Stimulated activated CD4-positive, alpha-beta T cell treated with anti-CD3 and anti-CD28 coated beads, TNF-alpha, amount 100 ng/mL, for 1 hour (primary cell): ENCODE measurements at regions not wholly inside any gene's neighbourhood (a gene's known extent, or its start where the extent isn't known, plus 50 kb on each side); places are given as distances from the start of the nearest gene placed in this dataset.

Source experiments
- DNase-seq, 3 donors: peaks; one replicate each; pipeline ENCODE4 v3.0.0-alpha.2; 2020; ENCODE audit warnings: low read depth in 3 of 3, low spot score in 1 of 3

GRCh38 chr11:79890272-79890671 is 449.4 kb upstream of the TENM4 start:
- no peak for DNase-seq

- DNase-seq = no peak
These were observed 424.1 kb upstream of the TENM4 start for GRCh38 chr11:79864882-79865281.

- no peak for DNase-seq
These were observed 419.5 kb upstream of the TENM4 start for GRCh38 chr11:79860336-79860735.

- DNase-seq = no peak
These were observed 416.8 kb upstream of the TENM4 start for GRCh38 chr11:79857377-79858214.

GRCh38 chr11:79852176-79852575 is 411.3 kb upstream of the TENM4 start:
- no peak for DNase-seq

- DNase-seq = no peak
These were observed 404.3 kb upstream of the TENM4 start for GRCh38 chr11:79845002-79845709.

GRCh38 chr11:79834015-79834414 is 393.2 kb upstream of the TENM4 start:
- DNase-seq = no peak

- no peak for DNase-seq
These were observed 389.6 kb upstream of the TENM4 start for GRCh38 chr11:79830446-79830845.

- no peak for DNase-seq
These were observed 389.1 kb upstream of the TENM4 start for GRCh38 chr11:79829891-79830290.

GRCh38 chr11:79822766-79823165 is 381.9 kb upstream of the TENM4 start:
- DNase-seq = no peak

GRCh38 chr11:79813551-79813950 is 372.7 kb upstream of the TENM4 start:
- no peak for DNase-seq

- no peak for DNase-seq
These were observed 368.7 kb upstream of the TENM4 start for GRCh38 chr11:79809487-79809886.

- DNase-seq = no peak
These were observed 366.7 kb upstream of the TENM4 start for GRCh38 chr11:79807506-79807905.

GRCh38 chr11:79796704-79797103 is 355.9 kb upstream of the TENM4 start:
- DNase-seq = no peak

GRCh38 chr11:79794484-79795393 is 353.9 kb upstream of the TENM4 start:
- DNase-seq = no peak

- DNase-seq = no peak
These were observed 353.2 kb upstream of the TENM4 start for GRCh38 chr11:79794057-79794456.

GRCh38 chr11:79786961-79787360 is 346.1 kb upstream of the TENM4 start:
- no peak for DNase-seq

- DNase-seq = no peak
These were observed 343.0 kb upstream of the TENM4 start for GRCh38 chr11:79783833-79784232.

- no peak for DNase-seq
These were observed 327.5 kb upstream of the TENM4 start for GRCh38 chr11:79768343-79768742.

GRCh38 chr11:79762279-79762921 is 321.6 kb upstream of the TENM4 start:
- DNase-seq = no peak

GRCh38 chr11:79758325-79758724 is 317.5 kb upstream of the TENM4 start:
- DNase-seq = no peak
